HEK293T (cell line): ENCODE measurements at regions not wholly inside any gene's neighbourhood (a gene's known extent, or its start where the extent isn't known, plus 50 kb on each side); places are given as distances from the start of the nearest gene placed in this dataset.

Experiments
- ARNT ChIP-seq: fragments of 450-650 bp; IDR thresholded peaks from 2 replicates; pipeline ENCODE4 v1.6.1; 2017; ENCODE audit warnings: mild to moderate bottlenecking
- BHLHE40 ChIP-seq: fragments of 450-650 bp; IDR thresholded peaks from 2 replicates; pipeline ENCODE4 v1.6.1; 2016; ENCODE audit warnings: mild to moderate bottlenecking, moderate library complexity, borderline replicate concordance
- CTBP1 ChIP-seq: fragments of 450-650 bp; IDR thresholded peaks from 2 replicates; pipeline ENCODE4 v1.6.1; 2016; ENCODE audit warnings: borderline replicate concordance
- ELF4 ChIP-seq: fragments of 450-650 bp; IDR thresholded peaks from 2 replicates; pipeline ENCODE4 v1.6.1; 2017; ENCODE audit warnings: antibody characterized with exemption
- FOXK2 ChIP-seq: fragments of 450-650 bp; IDR thresholded peaks from 2 replicates; pipeline ENCODE4 v1.6.1; 2016; ENCODE audit warnings: mild to moderate bottlenecking
- FOXM1 ChIP-seq: fragments of 450-650 bp; IDR thresholded peaks from 2 replicates; pipeline ENCODE4 v1.6.1; 2017; ENCODE audit warnings: mild to moderate bottlenecking, borderline replicate concordance
- HDGF ChIP-seq: fragments of 450-650 bp; IDR thresholded peaks from 2 replicates; pipeline ENCODE4 v1.6.1; 2017; ENCODE audit warnings: antibody characterized with exemption, borderline replicate concordance
- L3MBTL2 ChIP-seq: fragments of 450-650 bp; conservative IDR thresholded peaks from 2 replicates; pipeline ENCODE4 v1.6.1; 2016; ENCODE audit warnings: mild to moderate bottlenecking
- LEF1 ChIP-seq: fragments of 450-650 bp; IDR thresholded peaks from 2 replicates; pipeline ENCODE4 v1.6.1; 2017; ENCODE audit warnings: mild to moderate bottlenecking, borderline replicate concordance
- NFRKB ChIP-seq: fragments of 450-650 bp; IDR thresholded peaks from 2 replicates; pipeline ENCODE4 v1.6.1; 2016; ENCODE audit warnings: mild to moderate bottlenecking, moderate library complexity
- PKNOX1 ChIP-seq: fragments of 450-650 bp; IDR thresholded peaks from 2 replicates; pipeline ENCODE4 v1.6.1; 2016
- SP1 ChIP-seq: fragments of 450-650 bp; IDR thresholded peaks from 2 replicates; pipeline ENCODE4 v1.6.1; 2017
- SUZ12 ChIP-seq: fragments of 450-650 bp; IDR thresholded peaks from 2 replicates; pipeline ENCODE4 v1.6.1; 2016; ENCODE audit warnings: mild to moderate bottlenecking
- TARDBP ChIP-seq: fragments of 450-650 bp; IDR thresholded peaks from 2 replicates; pipeline ENCODE4 v1.6.1; 2016

GRCh38 chr1:8138673-8139072 lies 112.6 kb upstream of the ERRFI1 start:
- TF ChIP-seq HDGF (no peak), ELF4 (no peak), ARNT (no peak), SP1 (no peak), NFRKB (no peak), FOXM1 (no peak), L3MBTL2 (no peak), LEF1 (no peak), CTBP1 (no peak), TARDBP (no peak), PKNOX1 (no peak), BHLHE40 (no peak), SUZ12 (no peak), FOXK2 (no peak)
